ENCODE measurements at regions not wholly inside any gene's neighbourhood (a gene's known extent, or its start where the extent isn't known, plus 50 kb on each side); places are given as distances from the start of the nearest gene placed in this dataset.
"Not testable (repeated sequence)": the region's sequence is repeated elsewhere in the genome, so short reads cannot be mapped to it uniquely, and the experiment has no call there.

DNA sequence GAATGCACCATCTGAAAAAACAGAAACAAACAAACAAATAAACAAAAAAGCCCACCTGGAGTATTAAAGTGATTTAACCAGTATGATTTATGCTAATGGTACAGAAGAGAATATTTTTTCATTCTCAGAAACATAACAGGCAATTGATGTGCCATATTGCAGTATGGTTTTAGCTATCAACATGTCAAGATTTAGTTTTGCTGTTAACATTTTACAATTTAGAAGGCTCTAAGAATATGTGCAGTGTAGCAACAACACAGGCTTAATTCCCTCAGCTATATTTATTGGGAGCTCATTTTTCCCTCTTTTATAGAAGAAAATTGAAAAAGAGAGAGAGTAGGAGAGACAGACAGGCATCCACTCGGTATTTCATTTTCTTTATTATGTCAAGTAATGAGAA, 1022.7 kb upstream of the CITED2 start:
- DNase-seq = no peak

DNA sequence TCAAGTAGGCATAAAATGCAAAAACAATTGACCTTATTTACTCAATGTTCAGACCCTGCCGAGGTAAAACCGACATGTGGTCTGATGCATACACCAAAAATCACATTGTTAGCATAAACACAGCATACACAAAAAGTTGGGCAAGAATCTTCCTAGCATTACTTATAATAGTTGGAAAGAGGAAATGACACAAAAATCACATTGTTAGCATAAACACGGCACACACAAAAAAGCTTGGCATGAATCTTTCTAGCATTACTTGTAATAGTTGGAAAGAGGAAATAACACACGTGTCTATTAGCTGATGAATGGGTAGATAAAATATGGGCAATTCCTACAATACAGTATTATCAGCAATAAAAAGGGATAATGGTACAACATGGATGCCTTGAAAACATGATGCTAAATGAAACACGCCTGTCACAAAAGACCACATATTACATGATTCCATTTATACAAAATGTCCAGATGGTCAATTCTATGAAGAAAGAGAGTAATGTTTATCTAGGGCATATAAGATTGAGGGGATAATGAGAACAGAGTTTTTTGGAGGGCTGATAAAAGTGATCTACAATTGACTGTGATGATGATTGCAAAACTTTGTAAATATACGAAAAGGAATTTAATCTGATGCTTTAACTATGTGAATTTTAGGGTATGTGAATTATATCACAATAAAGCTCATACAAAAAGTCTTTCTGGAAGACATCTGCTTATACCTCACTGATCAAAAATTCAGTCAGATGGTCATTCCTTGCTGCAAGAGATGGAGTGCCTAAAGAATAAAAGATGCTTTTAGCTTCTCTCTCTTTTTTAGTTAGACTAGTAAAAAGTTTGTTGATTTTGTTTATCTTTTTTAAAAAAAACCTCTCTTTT, 1019.5 kb upstream of the CITED2 start:
- DNase-seq = no peak

DNA sequence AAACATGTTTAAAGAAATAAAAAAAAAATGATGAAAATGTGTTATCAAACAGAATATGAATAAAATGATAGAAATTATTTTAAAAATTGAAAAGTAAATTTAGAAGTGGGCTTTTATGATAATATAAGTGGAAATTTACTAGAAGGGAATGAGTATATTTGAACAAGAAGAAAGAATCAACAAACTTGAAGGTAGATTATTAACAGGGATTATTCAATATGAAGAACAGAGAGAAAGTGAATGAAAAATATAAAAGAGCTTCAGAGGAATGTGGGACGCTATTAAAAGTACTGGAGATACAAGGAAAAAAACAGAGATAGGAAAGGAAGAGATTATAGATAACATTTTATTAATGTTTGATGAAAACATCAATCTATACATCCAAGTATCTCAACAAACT, 1014.4 kb upstream of the CITED2 start:
- no peak for DNase-seq

DNA sequence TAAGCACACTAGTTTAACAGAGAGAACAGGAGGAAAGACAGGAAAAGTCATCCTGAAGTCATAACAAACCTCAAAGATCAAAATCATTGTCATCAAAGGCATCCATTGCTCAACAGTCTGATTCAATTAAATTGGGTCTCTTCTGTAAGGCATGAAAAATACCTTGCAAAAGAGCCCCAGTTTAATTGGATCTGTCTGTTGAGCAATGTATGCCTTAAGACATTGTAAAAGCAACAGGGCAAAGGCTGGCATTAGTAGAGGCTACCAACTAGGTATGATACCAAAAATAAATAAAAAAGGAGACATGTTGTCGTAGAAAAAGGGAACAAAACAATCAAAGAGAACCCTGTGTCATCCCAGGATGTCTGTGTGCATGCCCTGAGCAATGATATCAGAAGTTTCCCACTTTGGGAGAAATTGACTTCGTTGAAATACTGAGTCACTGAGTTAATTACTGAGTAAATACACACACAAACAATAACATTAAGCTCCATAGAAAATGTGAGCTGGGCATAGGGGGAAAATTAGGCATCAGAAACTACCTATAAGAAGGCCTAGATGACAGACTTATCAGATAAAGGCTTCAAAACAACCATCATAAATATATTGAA, 1013.8 kb upstream of the CITED2 start:
- DNase-seq = no peak

DNA sequence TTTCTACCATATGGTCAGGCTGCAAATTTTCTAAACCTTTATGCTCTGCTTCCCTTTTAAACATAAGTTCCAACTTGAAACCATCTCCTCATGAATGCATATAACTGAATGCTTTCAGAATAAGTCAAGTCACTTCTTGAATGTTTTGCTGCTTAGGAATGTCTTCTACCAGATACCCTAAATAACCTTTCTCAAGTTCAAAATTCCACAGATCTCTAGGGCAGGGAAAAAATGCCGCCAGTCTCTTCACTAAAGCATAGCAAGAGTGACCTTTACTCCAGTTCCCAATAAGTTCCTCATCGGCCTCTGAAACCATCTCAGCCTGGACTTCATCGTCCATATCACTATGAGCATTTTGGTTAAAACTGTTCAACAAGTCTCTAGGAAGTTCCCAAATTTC, 1011.2 kb upstream of the CITED2 start:
- DNase-seq = no peak

DNA sequence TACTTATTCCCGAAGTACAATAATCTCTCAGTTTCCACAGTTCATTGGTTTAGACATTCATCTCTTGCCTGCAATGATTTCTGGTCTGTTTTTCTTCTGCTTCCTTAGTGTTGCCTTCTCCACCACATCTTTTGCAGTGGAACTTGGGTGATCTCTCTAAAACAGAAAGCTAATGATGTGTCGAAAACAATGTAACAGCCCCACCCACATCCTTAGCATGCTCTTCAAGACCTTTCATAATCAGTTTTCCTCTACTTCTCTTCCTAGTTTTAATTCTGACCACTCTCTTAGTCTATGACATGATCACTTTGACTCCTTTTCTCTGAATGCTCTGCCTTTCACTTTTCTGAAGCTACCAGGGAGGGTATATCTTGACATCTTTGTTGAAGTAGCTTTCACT, 1007.9 kb upstream of the CITED2 start:
- no peak for DNase-seq

DNA sequence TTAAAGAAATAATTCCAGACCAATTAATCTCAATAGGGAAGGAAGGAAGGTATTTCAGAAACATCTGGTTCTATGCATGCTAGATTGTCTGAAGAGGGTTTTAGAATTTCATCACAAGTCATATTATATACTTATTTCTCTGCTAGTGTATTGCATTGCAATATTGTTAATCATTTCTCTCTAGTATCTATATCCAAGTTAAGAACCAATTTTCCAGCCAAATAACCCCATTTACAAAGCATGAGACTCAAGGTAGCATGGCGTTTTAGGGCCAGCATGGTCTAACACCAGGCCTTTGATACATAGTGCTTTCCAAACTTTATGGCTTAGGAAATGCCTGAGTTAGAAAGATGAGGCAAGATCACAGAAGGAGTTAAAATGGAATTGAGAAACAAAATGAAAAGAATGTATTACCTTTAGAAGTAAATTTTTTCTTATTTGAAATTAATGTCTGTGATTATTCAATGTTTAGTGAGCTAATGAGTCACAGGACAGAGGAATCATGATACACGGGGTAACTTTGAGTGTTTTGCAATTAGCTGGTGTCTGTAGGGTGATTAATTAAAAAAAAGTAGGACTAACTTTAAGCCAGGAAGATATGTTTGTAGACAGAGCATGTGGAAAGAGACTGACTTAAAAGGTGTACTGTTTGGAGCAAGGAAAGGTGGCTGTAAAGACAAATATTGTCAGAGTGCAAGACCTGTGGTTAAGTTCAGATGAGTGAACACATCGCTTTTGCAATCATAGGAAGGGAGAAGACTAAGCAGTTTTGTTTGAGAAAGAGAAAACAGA, 1006.2 kb upstream of the CITED2 start:
- no peak for DNase-seq

DNA sequence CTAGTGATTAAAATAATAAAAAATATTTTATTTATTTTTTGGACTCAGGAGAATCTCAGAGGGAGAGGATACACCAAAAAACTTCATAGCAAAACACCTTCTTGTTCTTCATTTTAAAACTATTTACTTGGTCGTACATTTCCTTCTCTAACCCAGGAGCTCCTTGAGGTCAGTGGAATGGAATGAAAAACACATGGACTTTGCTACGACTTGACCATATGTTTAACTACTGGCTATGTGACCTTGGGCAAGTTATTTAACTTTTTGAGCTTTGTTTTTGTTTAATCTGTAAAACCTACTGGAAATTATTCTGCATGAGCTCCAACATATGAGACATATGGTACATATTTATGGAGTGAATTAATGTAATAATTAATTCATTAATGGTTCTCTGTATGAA, 1005.5 kb upstream of the CITED2 start:
- no peak for DNase-seq

DNA sequence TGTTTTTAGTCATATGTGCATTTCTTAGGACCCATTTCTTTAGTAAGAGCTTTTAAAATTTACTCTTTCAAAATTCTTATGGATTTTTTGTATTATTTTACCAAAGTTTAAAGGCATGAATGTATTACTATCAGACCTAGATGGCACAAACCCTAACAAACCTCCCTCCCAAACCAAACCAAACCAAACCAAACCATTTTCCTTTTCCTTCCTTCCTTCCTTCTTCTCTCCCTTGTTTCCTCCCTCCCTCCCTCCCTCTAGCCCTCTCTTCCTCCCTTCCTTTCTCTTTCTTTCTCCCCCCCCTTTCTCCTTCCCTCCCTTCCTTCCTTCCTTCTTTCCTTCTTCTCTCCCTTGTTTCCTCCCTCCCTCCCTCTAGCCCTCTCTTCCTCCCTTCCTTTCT, 1001.8 kb upstream of the CITED2 start:
- DNase-seq = no peak

DNA sequence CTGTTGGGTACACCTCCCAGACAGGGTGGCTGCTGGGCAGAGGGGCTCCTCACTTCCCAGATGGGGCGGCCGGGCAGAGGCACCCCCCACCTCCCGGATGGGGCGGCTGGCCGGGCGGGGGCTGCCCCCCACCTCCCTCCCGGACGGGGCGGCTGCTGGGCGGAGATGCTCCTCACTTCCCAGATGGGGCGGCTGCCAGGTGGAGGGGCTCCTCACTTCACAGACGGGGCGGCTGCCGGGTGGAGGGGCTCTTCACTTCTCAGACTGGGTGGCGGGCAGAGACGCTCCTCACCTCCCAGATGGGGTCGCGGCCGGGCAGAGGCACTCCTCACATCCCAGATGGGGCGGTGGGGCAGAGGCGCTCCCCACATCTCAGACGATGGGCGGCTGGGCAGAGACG, 999.3 kb upstream of the CITED2 start:
- not testable (repeated sequence) for DNase-seq

DNA sequence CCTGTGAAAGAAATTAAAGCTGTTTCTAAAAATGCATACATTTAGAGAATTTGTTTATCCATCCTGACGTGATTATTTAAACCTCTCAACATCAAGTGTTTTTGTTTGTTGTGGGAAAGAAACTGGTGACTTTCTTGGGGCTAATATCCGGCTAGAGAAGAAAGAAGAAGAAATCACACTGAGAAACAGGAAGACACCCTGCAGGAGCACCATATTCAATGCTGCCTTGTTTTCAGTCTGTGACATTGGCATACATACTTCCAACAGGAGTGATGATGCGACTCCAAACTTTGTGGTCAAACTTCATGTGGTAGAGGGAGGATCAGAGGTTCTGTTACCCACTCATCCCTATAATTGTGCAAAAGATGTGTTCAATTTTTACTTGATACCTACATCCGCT, 997.6 kb upstream of the CITED2 start:
- DNase-seq = no peak

DNA sequence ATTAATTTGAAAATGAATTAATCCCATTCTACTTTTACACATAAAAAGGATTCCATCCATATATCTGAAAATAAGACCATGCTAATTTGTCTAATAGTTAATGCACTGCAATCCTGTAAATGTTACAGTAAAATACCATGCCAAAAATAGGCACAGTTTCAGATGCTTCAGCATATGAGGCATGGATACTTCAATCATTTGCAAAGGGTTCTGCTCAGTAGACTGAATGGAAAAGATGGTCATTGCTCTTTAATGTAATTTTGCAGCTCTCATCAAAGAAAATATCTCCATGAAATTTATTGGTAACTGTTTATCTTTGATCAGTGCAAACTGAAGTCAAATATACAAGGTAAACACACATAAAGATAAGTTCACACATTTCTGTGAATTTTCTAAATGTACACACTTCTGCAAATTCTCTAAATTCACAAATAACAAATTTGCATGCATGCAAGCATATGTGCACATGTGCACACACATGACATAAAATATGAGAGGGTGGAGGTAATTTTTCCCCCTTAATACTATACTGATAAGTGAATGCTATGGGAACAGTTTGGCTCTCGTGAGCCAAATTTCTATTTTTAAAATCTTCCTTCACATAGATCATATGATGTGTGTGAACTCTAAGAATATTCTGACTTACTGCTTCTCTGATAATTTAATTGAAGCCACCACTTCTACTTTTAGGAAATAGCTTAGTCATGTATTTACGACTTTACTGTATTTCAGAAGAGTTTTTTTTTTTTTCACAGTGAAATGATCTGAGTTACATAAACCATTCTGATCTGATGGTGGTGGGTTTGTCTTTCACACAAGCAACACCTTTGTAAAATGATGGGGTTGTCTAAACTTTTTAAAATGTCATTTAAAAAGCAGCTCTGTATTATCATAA, 996.8 kb upstream of the CITED2 start:
- DNase-seq = no peak

DNA sequence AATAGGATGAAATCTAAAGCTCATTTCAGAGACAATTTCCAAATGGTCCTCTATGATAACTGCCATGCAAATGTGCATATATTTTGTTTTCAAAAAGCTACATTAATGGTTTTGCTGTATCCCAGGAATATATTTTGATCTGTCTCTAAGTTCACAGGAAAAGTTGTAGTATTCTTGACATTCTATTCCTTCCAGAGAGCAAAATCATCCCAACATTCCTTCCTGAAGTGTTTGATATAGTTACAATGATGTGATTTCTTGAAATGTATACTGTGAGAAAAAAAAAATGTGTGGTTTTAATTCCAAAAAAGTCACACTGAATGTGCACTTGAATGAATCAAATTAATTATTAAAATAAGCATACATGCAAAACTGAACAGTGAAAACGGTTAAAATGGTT, 996.0 kb upstream of the CITED2 start:
- DNase-seq = no peak

DNA sequence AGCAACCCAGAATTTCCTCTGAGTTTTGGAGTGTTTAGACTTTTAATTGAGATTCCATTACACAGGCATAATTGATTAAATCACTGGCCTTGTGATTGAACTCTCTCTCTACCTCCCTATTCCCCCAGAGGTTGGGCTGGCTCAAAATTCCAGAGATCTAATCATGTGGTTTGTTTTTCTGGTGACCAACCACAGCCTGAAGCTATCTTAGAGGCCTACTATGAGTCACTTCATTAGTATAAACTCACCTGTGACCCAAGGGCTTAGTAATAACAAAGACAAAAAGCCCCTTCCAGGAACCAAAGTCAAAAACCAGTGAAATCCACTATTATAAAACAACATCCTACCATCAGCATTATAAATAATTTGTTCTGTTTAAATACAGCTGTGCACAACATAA, 992.5 kb upstream of the CITED2 start:
- no peak for DNase-seq

DNA sequence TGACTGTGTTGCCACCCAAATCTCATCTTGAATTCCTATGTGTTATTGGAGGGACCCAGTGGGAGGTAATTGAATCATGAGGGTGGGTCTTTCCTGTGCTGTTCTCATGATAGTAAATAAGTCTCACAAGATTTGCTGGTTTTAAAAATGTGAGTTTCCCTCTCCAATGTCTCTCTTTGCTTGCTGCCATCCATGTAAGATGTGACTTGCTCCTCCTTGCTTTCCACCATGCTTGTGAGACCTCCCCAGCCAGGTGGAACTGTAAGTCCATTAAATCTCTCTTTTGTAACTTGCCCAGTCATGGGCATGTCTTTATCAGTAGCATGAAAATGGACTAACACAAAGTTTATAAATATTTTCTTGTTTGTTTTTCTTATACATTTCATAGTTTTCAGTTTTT, 990.5 kb upstream of the CITED2 start:
- DNase-seq = no peak

DNA sequence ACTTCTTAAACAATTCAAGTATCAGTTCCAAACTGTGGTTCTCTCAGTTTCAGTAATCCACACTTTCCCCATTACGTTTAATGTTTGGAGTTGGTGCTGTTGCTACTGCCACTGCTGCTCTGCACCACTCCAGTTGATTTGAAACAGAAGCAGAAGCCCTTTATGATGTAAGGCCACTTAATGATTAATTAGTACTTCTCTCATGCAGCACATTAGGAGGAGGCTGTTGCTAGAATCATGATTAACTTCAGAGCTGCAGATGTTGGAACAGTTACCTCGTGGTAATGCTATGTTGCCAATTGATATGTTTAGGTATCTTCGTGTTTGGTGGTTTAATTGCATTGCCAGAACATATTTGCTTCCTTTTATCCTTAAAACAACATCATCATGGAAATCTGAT, 986.2 kb upstream of the CITED2 start:
- DNase-seq = no peak

DNA sequence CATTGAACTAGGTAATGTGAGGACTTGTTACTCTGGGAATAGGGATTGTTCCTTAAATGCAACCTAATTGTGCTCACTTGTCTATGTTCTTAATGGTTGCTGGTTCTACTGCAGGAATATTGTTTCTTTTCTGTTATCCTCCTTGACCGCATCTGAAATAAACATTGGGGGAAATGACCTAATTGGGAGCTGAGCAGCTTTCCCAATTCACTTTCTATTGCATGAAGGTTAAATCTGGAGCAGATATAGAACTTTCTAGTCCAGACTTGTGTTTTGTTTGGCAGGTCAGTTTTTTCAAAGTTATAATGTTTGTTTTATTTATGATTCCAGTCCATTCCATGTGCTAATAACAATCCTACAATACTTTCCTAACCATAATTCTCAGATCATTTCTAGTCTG, 981.0 kb upstream of the CITED2 start:
- DNase-seq = no peak

DNA sequence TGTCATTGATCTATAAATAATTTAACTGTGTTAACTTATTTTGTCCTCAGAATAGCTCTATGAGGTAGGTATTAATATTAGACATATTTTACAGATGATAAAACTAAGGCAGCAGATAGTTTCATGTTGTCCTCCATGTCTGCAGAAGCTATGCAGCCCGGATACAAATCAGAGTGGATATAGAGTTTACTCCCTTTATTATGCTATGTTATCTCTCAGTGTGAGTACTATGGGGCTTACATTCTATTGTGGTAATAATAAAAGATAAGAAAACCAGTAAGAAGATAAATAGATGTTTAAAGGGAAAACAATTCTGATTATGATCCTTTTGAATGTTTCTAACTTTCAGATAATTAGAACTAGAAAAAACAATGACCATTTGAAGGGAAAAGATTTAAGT, 979.8 kb upstream of the CITED2 start:
- no peak for DNase-seq

DNA sequence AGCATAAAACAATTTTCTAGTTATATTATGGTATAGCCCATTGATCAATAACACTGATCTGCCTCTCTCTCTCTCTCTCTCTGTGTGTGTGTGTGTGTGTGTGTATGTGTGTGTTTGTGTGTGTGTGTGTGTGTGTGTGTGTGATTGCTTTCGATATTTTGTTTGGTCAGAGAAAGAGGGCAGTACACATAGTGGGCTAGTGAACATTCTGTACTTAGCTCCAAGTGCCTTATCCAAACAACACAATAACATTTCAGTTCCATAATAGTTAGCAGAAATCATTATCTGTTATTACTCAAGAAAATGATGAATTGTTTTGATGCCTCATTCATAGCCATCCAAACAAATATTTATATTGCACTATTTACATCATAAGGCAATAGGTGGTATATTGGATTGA, 979.1 kb upstream of the CITED2 start:
- DNase-seq = no peak

DNA sequence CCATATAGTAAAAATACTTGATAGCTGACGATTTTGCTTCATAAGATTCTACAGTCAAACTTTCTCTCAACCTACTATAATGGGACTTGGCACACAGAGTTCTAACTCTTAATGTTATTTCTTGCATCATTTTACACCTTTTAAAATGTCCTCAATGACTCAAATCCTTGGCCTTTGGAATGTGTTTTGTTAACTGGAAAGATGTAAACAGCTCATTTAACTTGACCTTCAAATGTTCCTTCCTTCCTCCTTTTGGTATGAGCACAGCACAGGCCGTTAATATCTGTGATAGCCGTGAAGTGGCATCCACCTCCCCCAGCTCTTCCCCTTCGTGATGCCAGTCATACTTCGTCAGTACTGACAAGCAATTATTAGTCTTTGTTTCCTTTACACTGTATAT, 972.0 kb upstream of the CITED2 start:
- DNase-seq = no peak

DNA sequence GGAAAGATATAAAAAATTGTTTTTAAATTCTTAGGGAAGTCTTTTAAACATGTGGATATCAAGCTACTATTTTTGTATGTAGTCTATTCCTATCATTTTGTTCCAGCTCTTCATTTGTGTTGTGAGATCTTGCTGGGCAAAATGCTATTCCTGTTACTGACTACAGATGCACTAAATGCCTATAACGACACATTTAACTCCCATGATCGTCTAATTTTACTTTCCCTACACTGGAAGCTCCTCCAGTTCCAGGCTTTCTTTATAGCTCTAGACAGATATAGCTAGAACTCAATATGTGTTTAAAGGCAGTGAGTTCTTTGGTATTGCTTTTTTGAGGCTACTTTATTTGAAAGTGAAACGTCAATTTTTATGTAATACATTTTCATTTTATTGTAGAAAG, 971.5 kb upstream of the CITED2 start:
- no peak for DNase-seq

DNA sequence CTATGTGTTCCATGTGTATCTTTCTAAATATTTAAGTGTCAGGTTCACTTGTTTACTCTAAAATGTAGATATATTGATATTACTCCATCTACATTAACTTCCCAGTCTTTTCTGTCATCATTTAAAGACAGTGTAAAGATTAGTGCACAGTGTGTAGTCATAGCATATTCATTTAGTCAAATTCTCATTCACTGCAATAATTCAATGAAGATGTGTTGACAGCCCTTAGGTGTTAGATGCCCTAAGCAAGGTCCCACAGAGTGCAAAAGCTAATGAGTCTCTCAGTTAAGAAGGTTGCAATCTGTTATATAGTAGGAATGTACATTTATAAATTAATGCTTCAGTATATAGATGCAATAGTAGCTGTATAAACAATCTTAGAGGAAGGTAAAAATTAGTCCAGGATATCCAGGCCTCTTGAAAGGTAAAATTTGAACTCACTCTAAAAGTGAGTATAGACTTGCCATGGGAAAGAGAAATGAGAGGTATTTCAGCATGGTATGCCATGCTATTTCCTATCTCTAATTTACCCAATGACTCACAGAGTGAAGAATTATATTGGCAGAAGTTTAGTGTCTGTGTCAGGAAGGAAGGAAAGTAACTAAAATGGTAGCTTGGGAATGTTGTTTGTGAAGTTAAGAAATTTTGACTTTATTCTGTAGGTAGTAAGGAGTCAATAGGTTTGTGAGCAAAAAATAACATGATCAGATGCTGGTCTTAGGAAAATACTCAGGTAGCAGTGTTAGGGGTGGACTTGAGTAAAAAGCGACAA, 969.9 kb upstream of the CITED2 start:
- no peak for DNase-seq

All from activated CD8-positive, alpha-beta memory T cell treated with anti-CD3 and anti-CD28 coated beads for 24 hours (primary cell).